ENCODE measurements at regions not wholly inside any gene's neighbourhood (a gene's known extent, or its start where the extent isn't known, plus 50 kb on each side); places are given as distances from the start of the nearest gene placed in this dataset.

DNA sequence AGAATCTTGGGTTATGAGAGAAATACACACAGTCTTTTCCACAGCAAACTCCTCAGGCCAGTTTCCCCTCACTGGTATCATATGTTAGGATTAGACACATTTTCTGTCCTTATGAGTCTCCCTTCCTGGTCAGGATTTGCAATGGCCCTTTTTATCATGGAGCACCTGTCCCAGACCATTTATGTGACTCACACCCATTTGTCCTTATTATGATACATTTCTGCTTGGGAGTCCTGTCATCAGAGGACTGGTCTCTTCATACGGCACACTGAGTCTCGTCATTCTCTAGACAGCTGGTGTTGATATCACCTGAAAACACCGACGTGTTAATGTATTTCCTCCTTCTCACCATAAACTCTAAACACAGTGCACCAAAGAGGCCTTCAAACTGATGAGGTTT lies 105.0 kb upstream of the SYT6 start:
- H3K27ac ChIP-seq, result no peak overlapping the region

DNA sequence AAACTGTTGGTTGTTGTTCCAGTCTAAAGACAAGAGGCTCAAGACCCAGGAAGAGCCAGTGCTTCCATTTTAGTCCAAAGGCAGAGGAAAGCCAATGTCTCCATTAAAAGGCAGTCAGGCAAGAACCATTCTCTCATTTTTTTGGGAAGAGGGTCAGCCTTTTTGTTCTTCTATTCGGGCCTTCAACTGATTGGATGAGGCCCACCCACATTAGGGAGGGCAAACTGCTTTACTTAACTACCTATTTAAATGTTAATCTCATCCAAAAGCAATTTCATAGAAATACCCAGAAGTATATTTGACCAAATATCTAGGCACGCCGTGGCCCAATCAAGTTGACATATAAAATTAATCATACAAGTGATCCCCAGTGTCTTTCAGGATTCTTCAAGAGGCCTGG lies 104.4 kb upstream of the SYT6 start:
- H3K27ac ChIP-seq, result no peak overlapping the region
- no peak for TF ChIP-seq ZFX (IDR thresholded peaks at IDR 0.05; ENCODE audit: borderline replicate concordance)
- TF ChIP-seq, protein P1, sequence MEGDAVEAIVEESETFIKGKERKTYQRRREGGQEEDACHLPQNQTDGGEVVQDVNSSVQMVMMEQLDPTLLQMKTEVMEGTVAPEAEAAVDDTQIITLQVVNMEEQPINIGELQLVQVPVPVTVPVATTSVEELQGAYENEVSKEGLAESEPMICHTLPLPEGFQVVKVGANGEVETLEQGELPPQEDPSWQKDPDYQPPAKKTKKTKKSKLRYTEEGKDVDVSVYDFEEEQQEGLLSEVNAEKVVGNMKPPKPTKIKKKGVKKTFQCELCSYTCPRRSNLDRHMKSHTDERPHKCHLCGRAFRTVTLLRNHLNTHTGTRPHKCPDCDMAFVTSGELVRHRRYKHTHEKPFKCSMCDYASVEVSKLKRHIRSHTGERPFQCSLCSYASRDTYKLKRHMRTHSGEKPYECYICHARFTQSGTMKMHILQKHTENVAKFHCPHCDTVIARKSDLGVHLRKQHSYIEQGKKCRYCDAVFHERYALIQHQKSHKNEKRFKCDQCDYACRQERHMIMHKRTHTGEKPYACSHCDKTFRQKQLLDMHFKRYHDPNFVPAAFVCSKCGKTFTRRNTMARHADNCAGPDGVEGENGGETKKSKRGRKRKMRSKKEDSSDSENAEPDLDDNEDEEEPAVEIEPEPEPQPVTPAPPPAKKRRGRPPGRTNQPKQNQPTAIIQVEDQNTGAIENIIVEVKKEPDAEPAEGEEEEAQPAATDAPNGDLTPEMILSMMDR (IDR thresholded peaks at IDR 0.05), result no peak

More for the DNA sequence above, 105.0 kb upstream of the SYT6 start:
- TF ChIP-seq, protein P1 (IDR thresholded peaks at IDR 0.05), result no peak
- no peak for TF ChIP-seq ZFX (IDR thresholded peaks at IDR 0.05; ENCODE audit: borderline replicate concordance)

DNA sequence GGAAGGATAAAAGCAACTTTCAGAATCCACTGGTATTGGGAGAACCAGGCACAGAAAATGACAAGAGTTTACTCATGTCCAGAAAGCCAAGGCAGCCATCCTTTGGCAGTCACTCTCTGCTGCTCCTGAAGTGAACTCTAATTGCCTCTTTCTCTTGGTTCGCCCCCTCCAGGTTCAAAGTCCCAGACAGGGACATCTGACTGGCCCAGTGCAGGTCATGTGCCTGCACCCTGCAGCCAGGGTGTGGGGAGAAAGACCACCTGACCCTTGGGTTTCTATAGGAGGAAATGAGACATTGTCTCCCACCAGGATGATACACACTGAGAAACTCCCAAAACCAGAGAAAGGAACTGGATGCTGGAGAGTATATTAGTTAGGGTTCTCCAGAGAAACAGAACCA lies 103.9 kb upstream of the SYT6 start:
- TF ChIP-seq ZFX (IDR thresholded peaks at IDR 0.05; ENCODE audit: borderline replicate concordance), result no peak
- TF ChIP-seq, protein P1 (IDR thresholded peaks at IDR 0.05), result no peak
- H3K27ac ChIP-seq, result no peak overlapping the region

DNA sequence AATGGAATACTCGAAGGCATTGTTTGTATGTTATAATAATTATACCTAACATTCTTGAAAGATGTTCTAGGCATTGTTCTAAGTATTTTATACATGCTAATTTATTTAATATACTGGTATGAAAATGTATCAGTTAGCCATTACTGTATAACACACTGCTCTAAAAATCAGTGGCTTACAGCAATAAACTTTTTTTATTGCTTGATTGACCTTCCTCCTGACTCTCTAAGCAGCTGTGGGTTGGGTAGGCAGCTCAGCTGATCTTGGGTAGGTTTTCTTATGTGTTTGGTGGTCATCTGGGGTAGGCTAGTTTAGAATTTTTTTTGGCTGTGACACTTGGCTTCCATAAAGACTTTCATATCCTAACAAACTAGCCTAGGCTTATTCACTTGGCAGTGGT lies 100.2 kb upstream of the SYT6 start:
- TF ChIP-seq ZFX (IDR thresholded peaks at IDR 0.05; ENCODE audit: borderline replicate concordance), result no peak
- TF ChIP-seq, protein P1 (IDR thresholded peaks at IDR 0.05), result no peak
- H3K27ac ChIP-seq, result no peak overlapping the region

DNA sequence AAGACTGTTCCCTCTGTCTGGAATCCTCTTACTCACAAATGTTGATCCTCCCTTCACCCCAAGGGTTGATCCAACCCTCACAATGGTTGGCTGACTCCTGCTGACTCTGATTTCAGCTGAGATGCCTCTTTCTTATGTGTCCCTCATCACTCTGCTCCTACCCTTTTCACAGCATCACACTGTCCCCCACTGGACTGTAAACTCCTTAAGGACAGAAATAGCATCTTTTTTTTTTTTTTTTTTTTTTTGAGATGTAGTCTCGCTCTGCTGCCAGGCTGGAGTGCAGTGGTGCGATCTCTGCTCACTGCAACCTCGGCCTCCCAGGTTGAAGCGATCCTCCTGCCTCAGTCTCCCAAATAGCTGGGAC lies 97.9 kb upstream of the SYT6 start:
- no peak for TF ChIP-seq ZFX (IDR thresholded peaks at IDR 0.05; ENCODE audit: borderline replicate concordance)
- TF ChIP-seq, protein P1 (IDR thresholded peaks at IDR 0.05), result no peak
- H3K27ac ChIP-seq, result no peak overlapping the region

DNA sequence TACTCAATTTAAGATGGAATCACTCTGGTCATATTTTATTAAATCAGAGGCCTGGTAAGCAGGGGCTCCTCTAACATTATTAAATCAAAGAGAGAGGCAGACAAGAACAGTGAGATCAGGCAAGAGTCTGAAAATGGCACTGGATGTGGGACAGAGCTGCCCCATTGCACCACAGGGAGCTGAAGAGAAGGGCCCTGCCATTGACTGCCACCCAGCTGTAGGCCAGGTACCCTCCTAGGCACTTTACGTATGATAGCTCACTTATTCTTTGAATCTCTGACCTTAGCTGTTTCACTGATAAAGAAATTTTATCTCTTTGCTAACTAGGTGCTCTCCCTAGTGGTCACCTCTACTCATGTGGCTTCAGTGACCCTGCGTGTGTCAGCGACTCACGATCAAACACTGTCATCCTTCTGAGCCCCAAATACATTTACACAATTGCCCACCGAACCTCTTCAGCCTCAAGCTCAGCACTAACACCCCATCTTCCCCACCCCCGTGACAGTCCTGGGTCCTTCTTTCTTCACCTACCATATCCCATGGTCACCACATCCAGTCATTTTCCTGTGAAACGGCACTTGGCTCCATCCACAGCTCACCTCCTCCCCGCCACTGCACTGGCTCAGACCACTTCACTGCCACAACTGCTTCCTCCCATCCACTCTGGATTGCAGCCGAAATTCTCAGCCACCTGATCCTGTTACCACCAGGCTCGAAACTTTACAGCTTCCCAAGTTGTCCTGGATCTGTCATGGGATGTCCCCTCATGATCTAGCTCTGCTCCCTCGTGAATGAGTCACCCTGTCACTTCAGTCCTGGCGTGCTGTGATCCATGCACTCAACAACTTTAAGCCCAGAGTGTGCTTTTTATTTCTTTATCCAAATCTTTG lies 97.3 kb upstream of the SYT6 start:
- TF ChIP-seq ZFX (IDR thresholded peaks at IDR 0.05; ENCODE audit: borderline replicate concordance), result no peak
- TF ChIP-seq, protein P1 (IDR thresholded peaks at IDR 0.05), result no peak
- H3K27ac ChIP-seq, result no peak overlapping the region

DNA sequence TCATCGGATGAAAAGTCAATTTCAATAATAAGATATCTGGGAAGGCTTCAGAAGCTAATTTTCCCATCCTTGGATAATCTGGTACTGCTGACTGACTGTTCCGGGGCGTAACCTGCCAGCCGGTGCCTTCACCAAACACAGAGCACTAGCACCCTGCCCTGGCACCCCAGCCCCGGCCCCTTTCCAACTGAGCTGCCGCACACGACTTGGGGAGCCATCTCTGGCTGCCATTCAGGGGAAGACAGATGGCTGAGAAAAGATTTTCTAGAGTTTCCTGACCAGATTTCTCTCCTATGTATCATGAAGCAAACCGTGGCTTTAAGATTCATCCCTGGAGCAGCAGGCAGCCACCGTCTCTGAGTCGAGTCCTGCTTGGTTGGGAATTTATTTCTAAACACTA lies 96.0 kb upstream of the SYT6 start:
- TF ChIP-seq, protein P1 (IDR thresholded peaks at IDR 0.05), result no peak
- TF ChIP-seq ZFX (IDR thresholded peaks at IDR 0.05; ENCODE audit: borderline replicate concordance), result no peak
- H3K27ac ChIP-seq, result no peak overlapping the region

All from 22Rv1 (cell line).